DND-41 (cell line): ENCODE measurements at regions not wholly inside any gene's neighbourhood (a gene's known extent, or its start where the extent isn't known, plus 50 kb on each side); places are given as distances from the start of the nearest gene placed in this dataset.

Experiments used
- ATAC-seq: fragments of 200-7000 bp; cut with Tn5 transposase; 3 replicates; pipeline ENCODE4 v1.9.1; 2021; ENCODE audit warnings: low read depth; ENCODE audit not compliant: insufficient read depth
- DNase-seq: peaks from one replicate; pipeline ENCODE4 v3.0.0-alpha.2; 2020
- H2AFZ ChIP-seq: 2 replicates; pipeline ENCODE4 v1.6.0; 2012; ENCODE audit warnings: low read depth, low read length
- H3K27ac ChIP-seq: 2 replicates; pipeline ENCODE4 v1.5.1; 2012; ENCODE audit warnings: low read length, inconsistent platforms
- H3K27me3 ChIP-seq: fragments of 200-600 bp; sonication (generic); 2 replicates; pipeline ENCODE4 v1.6.0; 2012; ENCODE audit warnings: low read length, mild to moderate bottlenecking, inconsistent platforms; ENCODE audit not compliant: insufficient read depth, poor library complexity
- H3K36me3 ChIP-seq: 2 replicates; pipeline ENCODE4 v1.5.1; 2012; ENCODE audit warnings: low read length, inconsistent platforms; ENCODE audit not compliant: insufficient read depth
- H3K4me1 ChIP-seq: 2 replicates; pipeline ENCODE4 v1.5.1; 2012; ENCODE audit warnings: mild to moderate bottlenecking, low read length; ENCODE audit not compliant: insufficient read depth
- H3K4me2 ChIP-seq: 2 replicates; pipeline ENCODE4 v1.6.0; 2012; ENCODE audit warnings: mild to moderate bottlenecking, moderate library complexity, low read length, inconsistent platforms; ENCODE audit not compliant: insufficient read depth
- H3K4me3 ChIP-seq, 2 experiments: fragments of 200-600 bp in 1 of 2; shearing (Covaris generic) in 1 of 2; 2 replicates each; pipeline ENCODE4 v1.5.1; 2012 to 2016; ENCODE audit warnings: inconsistent platforms in 2 of 2, low read length in 2 of 2, mild to moderate bottlenecking in 2 of 2, low read depth in 1 of 2, moderate library complexity in 1 of 2
- H3K79me2 ChIP-seq: 2 replicates; pipeline ENCODE4 v1.6.0; 2012; ENCODE audit warnings: low read length, inconsistent platforms; ENCODE audit not compliant: insufficient read depth
- H3K9ac ChIP-seq: 2 replicates; pipeline ENCODE4 v1.6.0; 2012; ENCODE audit warnings: low read depth, mild to moderate bottlenecking, inconsistent platforms, low read length, moderate library complexity
- H3K9me3 ChIP-seq: 2 replicates; pipeline ENCODE4 v1.5.1; 2012; ENCODE audit warnings: low read length, moderate library complexity, mild to moderate bottlenecking, inconsistent platforms; ENCODE audit not compliant: insufficient read depth, severe bottlenecking
- H4K20me1 ChIP-seq: 2 replicates; pipeline ENCODE4 v1.6.0; 2012; ENCODE audit warnings: low read length; ENCODE audit not compliant: insufficient read depth
- CTCF ChIP-seq: IDR thresholded peaks from 2 replicates; pipeline ENCODE4 v1.5.1; 2012; ENCODE audit warnings: borderline replicate concordance, low read length, moderate library complexity, mild to moderate bottlenecking; ENCODE audit not compliant: poor library complexity, severe bottlenecking; ENCODE audit errors: extremely low read depth
- EZH2 ChIP-seq: IDR thresholded peaks from 3 replicates; pipeline ENCODE4 v1.6.1; 2012; ENCODE audit warnings: borderline replicate concordance, low read depth, mild to moderate bottlenecking, moderate library complexity, low read length, inconsistent platforms; ENCODE audit not compliant: severe bottlenecking

GRCh38 chr2:150916467-150917396, 344.9 kb downstream of the RBM43 start:
- Histone ChIP-seq H3K9me3 (no peaks in the 10 kb centered on the region), H2AFZ (no peak overlapping the region), H3K79me2 (no peaks in the 10 kb centered on the region), H3K4me2 (no peak overlapping the region), H3K4me1 (no peaks in the 10 kb centered on the region), H4K20me1 (no peaks in the 10 kb centered on the region), H3K4me3 (no peak overlapping the region), H3K27ac (no peak overlapping the region), H3K9ac (no peak overlapping the region), H3K27me3 (no peaks in the 10 kb centered on the region), H3K36me3 (no peaks in the 10 kb centered on the region)
- no peak for TF ChIP-seq CTCF
- no peak for TF ChIP-seq EZH2
- DNase-seq (no peak), ATAC-seq (no peak)

- no peaks in the 10 kb centered on the region for H3K79me2 ChIP-seq
- no peaks in the 10 kb centered on the region for H4K20me1 ChIP-seq
- no peak overlapping the region for H3K27ac ChIP-seq
- no peaks in the 10 kb centered on the region for H3K36me3 ChIP-seq
- no peaks in the 10 kb centered on the region for H3K9me3 ChIP-seq
- H2AFZ ChIP-seq: no peak overlapping the region
- H3K4me3 ChIP-seq: no peak overlapping the region
- DNase-seq (no peak), ATAC-seq (no peak)
- H3K9ac ChIP-seq: no peak overlapping the region
- H3K4me1 ChIP-seq: no peaks in the 10 kb centered on the region
- no peak overlapping the region for H3K4me2 ChIP-seq
- H3K27me3 ChIP-seq: no peaks in the 10 kb centered on the region
- TF ChIP-seq EZH2 (no peak), CTCF (no peak)
Measured at GRCh38 chr2:150911766-150912280, 349.8 kb downstream of the RBM43 start.

- TF ChIP-seq CTCF (peak; percentile 36), EZH2 (no peak)
- Histone ChIP-seq H3K4me1 (no peaks in the 10 kb centered on the region), H3K9ac (no peak overlapping the region), H4K20me1 (no peaks in the 10 kb centered on the region), H2AFZ (no peak overlapping the region), H3K79me2 (no peaks in the 10 kb centered on the region), H3K27me3 (no peaks in the 10 kb centered on the region), H3K27ac (no peak overlapping the region), H3K36me3 (no peaks in the 10 kb centered on the region), H3K4me3 (no peak overlapping the region), H3K9me3 (no peaks in the 10 kb centered on the region), H3K4me2 (no peak overlapping the region)
- DNase-seq (no peak), ATAC-seq (0 out of 3 replicates have a peak, but pooled peaks have one; percentile 49)
Measured at GRCh38 chr2:150909613-150910012, 352.1 kb downstream of the RBM43 start.

- Histone ChIP-seq H2AFZ (no peak overlapping the region), H3K27ac (no peak overlapping the region)
Measured at GRCh38 chr2:150909090-150909489, 352.6 kb downstream of the RBM43 start.

More at GRCh38 chr2:150909090-150909489, 352.6 kb downstream of the RBM43 start:
- no peak for DNase-seq
- Histone ChIP-seq H3K4me3 (no peak overlapping the region), H3K27me3 (no peaks in the 10 kb centered on the region), H3K9ac (no peak overlapping the region), H3K79me2 (no peaks in the 10 kb centered on the region), H3K36me3 (no peaks in the 10 kb centered on the region), H4K20me1 (no peaks in the 10 kb centered on the region), H3K4me2 (no peak overlapping the region), H3K9me3 (no peaks in the 10 kb centered on the region), H3K4me1 (no peaks in the 10 kb centered on the region)
- ATAC-seq: no peak
- TF ChIP-seq CTCF (no peak), EZH2 (no peak)
